ENCODE measurements at regions not wholly inside any gene's neighbourhood (a gene's known extent, or its start where the extent isn't known, plus 50 kb on each side); places are given as distances from the start of the nearest gene placed in this dataset.

DNA sequence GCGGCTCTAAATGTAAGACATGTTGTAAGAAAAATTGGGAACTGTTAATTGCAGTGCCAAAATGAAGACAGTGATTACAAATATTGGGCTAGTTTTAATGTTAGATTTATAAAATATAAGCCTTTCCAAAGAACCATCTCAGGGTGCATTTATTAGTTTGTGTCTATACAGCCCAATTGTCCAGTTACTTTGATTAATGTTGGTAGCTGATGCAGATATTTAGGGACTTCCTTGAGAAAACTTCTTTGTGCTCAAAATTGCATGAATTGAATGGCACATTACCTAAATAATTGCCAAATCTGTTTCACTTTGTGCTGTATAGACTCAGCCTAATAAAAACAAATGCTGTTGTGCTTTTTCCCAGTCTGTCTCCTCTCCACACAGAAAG lies 83.7 kb downstream of the DAD1 start:
- TF ChIP-seq, protein P1, sequence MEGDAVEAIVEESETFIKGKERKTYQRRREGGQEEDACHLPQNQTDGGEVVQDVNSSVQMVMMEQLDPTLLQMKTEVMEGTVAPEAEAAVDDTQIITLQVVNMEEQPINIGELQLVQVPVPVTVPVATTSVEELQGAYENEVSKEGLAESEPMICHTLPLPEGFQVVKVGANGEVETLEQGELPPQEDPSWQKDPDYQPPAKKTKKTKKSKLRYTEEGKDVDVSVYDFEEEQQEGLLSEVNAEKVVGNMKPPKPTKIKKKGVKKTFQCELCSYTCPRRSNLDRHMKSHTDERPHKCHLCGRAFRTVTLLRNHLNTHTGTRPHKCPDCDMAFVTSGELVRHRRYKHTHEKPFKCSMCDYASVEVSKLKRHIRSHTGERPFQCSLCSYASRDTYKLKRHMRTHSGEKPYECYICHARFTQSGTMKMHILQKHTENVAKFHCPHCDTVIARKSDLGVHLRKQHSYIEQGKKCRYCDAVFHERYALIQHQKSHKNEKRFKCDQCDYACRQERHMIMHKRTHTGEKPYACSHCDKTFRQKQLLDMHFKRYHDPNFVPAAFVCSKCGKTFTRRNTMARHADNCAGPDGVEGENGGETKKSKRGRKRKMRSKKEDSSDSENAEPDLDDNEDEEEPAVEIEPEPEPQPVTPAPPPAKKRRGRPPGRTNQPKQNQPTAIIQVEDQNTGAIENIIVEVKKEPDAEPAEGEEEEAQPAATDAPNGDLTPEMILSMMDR (conservative IDR thresholded peaks at IDR 0.05): no peak
- no peak for TF ChIP-seq ZFX (IDR thresholded peaks at IDR 0.05)

Measured in C4-2B (cell line).